ENCODE measurements at regions not wholly inside any gene's neighbourhood (a gene's known extent, or its start where the extent isn't known, plus 50 kb on each side); places are given as distances from the start of the nearest gene placed in this dataset.

DNA sequence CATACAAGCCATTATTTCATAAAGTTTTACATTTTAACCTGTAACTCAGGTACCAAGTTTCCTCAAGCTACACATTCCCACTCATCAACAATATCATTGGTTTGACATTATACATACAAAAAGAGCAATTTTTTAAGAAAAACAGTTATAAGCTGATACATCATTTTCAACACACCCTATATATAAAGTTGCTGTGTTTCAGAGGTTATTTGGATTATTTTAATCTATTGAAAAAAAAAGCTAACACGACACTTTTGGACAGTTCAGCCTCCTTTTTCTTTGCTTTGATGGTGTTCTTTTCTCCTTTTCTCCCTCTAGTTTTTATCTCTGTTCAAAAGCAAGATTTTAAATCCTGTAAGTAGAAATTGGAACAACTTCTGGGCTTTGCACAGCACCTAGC is 175.9 kb upstream of the CREB1 start (continued):
- no peak for TF ChIP-seq ZNF764 (CRISPR knock-in tag; IDR thresholded peaks at IDR 0.05; ENCODE audit: low read depth)
- TF ChIP-seq, protein P1, sequence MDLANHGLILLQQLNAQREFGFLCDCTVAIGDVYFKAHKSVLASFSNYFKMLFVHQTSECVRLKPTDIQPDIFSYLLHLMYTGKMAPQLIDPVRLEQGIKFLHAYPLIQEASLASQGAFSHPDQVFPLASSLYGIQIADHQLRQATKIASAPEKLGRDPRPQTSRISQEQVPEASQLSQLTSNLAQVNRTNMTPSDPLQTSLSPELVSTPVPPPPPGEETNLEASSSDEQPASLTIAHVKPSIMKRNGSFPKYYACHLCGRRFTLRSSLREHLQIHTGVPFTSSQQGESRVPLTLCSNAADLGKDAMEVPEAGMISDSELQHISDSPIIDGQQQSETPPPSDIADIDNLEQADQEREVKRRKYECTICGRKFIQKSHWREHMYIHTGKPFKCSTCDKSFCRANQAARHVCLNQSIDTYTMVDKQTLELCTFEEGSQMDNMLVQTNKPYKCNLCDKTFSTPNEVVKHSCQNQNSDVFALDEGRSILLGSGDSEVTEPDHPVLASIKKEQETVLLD (IDR thresholded peaks at IDR 0.05), result no peak
- TF ChIP-seq, protein P2, sequence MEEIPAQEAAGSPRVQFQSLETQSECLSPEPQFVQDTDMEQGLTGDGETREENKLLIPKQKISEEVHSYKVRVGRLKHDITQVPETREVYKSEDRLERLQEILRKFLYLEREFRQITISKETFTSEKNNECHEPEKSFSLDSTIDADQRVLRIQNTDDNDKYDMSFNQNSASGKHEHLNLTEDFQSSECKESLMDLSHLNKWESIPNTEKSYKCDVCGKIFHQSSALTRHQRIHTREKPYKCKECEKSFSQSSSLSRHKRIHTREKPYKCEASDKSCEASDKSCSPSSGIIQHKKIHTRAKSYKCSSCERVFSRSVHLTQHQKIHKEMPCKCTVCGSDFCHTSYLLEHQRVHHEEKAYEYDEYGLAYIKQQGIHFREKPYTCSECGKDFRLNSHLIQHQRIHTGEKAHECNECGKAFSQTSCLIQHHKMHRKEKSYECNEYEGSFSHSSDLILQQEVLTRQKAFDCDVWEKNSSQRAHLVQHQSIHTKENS (CRISPR knock-in tag; IDR thresholded peaks at IDR 0.05), result no peak
- TF ChIP-seq MAFG (tag; conservative IDR thresholded peaks at IDR 0.05), result 0 out of 2 replicates have a peak, but pooled peaks have one; percentile 5

DNA sequence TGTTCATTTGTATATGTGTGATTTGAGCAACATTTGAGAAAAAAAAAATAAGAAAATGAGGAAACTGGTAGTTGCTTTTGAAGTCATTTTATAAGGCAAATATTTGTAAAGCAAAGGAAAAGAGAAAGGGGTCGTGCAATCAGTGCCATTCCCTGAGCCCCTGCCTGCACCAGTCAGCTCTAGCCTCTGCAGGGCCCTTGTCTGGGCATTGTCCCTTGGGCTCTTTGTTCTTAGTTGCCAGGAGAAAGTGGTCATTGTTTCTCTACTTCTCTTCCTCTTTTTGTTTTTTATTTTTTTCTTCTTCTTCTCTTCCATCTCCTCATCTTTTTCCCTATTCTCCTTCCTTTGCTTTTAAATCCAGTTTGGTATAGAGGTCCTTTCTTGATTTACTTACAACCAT is 175.3 kb upstream of the CREB1 start:
- H3K9ac ChIP-seq (ENCODE audit: insufficient read depth in 1 of 2, low read depth in 2 of 2, low read length in 2 of 2), result no peak overlapping the region
- no peak overlapping the region for H3K4me3 ChIP-seq
- no TSS peak for BruUV-seq (replicated peaks)
- DNase-seq (ENCODE audit: extremely low read depth in 1 of 4, low spot score in 3 of 4) (no peak), FAIRE-seq (no peak), ATAC-seq (no peak)
- H3K36me3 ChIP-seq (ENCODE audit: control insufficient read depth, insufficient read depth, low read length), result no peaks in the 10 kb centered on the region
- H2AFZ ChIP-seq (ENCODE audit: low read depth, low read length), result no peak overlapping the region
- no peaks in the 10 kb centered on the region; a peak in 3 of 5 replicates for H3K4me1 ChIP-seq (replicated peaks in 1 of 2; ENCODE audit: control insufficient read depth in 2 of 2, insufficient read depth in 2 of 2, low read length in 2 of 2)
- H3K9me1 ChIP-seq (ENCODE audit: control insufficient read depth, insufficient read depth, low read length), result no peaks in the 10 kb centered on the region
- WGBS (ENCODE audit: insufficient coverage, low coverage, missing lambda C conversion rate), result no CpG with 5 or more reads among the region's 1 CpG
- H3K79me2 ChIP-seq (ENCODE audit: control insufficient read depth, insufficient read depth, low read length), result no peaks in the 10 kb centered on the region
- no peak overlapping the region for H3K27ac ChIP-seq (ENCODE audit: extremely low read depth, low read depth, low read length)
- H3K4me2 ChIP-seq (ENCODE audit: insufficient read depth, low read length), result no peak overlapping the region
- H3K9me3 ChIP-seq (replicated peaks; ENCODE audit: control insufficient read depth, insufficient read depth, low read depth, low read length), result no peaks in the 10 kb centered on the region
- in situ Hi-C loops (cut with MboI), result no loop called here
- ChIA-PET POLR2A (no interaction called here), CTCF (ENCODE audit: low intra/inter-chr PET ratio) (no interaction called here)
- no peaks in the 10 kb centered on the region; a peak in 1 of 5 replicates for H3K27me3 ChIP-seq (ENCODE audit: control insufficient read depth in 2 of 2, insufficient read depth in 2 of 2, low read length in 2 of 2)
- H4K20me1 ChIP-seq (replicated peaks; ENCODE audit: control insufficient read depth, insufficient read depth, low read length), result no peaks in the 10 kb centered on the region
- intact Hi-C loops (cut with micrococcal nuclease), result no loop called here
- no peak for TF ChIP-seq HNRNPUL1 (IDR thresholded peaks at IDR 0.05; ENCODE audit: low read length)
- TF ChIP-seq, protein P3, sequence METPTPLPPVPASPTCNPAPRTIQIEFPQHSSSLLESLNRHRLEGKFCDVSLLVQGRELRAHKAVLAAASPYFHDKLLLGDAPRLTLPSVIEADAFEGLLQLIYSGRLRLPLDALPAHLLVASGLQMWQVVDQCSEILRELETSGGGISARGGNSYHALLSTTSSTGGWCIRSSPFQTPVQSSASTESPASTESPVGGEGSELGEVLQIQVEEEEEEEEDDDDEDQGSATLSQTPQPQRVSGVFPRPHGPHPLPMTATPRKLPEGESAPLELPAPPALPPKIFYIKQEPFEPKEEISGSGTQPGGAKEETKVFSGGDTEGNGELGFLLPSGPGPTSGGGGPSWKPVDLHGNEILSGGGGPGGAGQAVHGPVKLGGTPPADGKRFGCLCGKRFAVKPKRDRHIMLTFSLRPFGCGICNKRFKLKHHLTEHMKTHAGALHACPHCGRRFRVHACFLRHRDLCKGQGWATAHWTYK (CRISPR knock-in tag; IDR thresholded peaks at IDR 0.05), result no peak
- no peak for TF ChIP-seq JUNB (CRISPR knock-in tag; conservative IDR thresholded peaks at IDR 0.05)
- TF ChIP-seq HDAC2 (IDR thresholded peaks at IDR 0.05), result no peak
- no peak for TF ChIP-seq RBM14 (IDR thresholded peaks at IDR 0.05; ENCODE audit: borderline replicate concordance, insufficient read depth, low read depth, low read length)
- TF ChIP-seq, protein P4, sequence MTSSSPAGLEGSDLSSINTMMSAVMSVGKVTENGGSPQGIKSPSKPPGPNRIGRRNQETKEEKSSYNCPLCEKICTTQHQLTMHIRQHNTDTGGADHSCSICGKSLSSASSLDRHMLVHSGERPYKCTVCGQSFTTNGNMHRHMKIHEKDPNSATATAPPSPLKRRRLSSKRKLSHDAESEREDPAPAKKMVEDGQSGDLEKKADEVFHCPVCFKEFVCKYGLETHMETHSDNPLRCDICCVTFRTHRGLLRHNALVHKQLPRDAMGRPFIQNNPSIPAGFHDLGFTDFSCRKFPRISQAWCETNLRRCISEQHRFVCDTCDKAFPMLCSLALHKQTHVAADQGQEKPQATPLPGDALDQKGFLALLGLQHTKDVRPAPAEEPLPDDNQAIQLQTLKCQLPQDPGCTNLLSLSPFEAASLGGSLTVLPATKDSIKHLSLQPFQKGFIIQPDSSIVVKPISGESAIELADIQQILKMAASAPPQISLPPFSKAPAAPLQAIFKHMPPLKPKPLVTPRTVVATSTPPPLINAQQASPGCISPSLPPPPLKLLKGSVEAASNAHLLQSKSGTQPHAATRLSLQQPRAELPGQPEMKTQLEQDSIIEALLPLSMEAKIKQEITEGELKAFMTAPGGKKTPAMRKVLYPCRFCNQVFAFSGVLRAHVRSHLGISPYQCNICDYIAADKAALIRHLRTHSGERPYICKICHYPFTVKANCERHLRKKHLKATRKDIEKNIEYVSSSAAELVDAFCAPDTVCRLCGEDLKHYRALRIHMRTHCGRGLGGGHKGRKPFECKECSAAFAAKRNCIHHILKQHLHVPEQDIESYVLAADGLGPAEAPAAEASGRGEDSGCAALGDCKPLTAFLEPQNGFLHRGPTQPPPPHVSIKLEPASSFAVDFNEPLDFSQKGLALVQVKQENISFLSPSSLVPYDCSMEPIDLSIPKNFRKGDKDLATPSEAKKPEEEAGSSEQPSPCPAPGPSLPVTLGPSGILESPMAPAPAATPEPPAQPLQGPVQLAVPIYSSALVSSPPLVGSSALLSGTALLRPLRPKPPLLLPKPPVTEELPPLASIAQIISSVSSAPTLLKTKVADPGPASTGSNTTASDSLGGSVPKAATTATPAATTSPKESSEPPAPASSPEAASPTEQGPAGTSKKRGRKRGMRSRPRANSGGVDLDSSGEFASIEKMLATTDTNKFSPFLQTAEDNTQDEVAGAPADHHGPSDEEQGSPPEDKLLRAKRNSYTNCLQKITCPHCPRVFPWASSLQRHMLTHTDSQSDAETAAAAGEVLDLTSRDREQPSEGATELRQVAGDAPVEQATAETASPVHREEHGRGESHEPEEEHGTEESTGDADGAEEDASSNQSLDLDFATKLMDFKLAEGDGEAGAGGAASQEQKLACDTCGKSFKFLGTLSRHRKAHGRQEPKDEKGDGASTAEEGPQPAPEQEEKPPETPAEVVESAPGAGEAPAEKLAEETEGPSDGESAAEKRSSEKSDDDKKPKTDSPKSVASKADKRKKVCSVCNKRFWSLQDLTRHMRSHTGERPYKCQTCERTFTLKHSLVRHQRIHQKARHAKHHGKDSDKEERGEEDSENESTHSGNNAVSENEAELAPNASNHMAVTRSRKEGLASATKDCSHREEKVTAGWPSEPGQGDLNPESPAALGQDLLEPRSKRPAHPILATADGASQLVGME (CRISPR knock-in tag; IDR thresholded peaks at IDR 0.05), result no peak

Data from K562 (cell line).